ENCODE measurements at regions not wholly inside any gene's neighbourhood (a gene's known extent, or its start where the extent isn't known, plus 50 kb on each side); places are given as distances from the start of the nearest gene placed in this dataset.
"Not testable (repeated sequence)": the region's sequence is repeated elsewhere in the genome, so short reads cannot be mapped to it uniquely, and the experiment has no call there.

- DNase-seq = no peak
Measured at GRCh38 chr4:163988865-163989264, 494.4 kb downstream of the TMA16 start.

GRCh38 chr4:163991298-163991865 lies 496.9 kb downstream of the TMA16 start:
- DNase-seq = no peak

GRCh38 chr4:164009435-164009834 lies 514.9 kb downstream of the TMA16 start:
- DNase-seq = no peak

- DNase-seq = no peak
Measured at GRCh38 chr4:164011791-164012190, 517.3 kb downstream of the TMA16 start.

- no peak for DNase-seq
Measured at GRCh38 chr4:164012396-164013027, 518.0 kb downstream of the TMA16 start.

- no peak for DNase-seq
Measured at GRCh38 chr4:164021947-164022346, 527.5 kb downstream of the TMA16 start.

- no peak for DNase-seq
Measured at GRCh38 chr4:164023214-164023613, 528.7 kb downstream of the TMA16 start.

GRCh38 chr4:164027805-164028204 lies 533.3 kb downstream of the TMA16 start:
- no peak for DNase-seq

- no peak for DNase-seq
Measured at GRCh38 chr4:164039482-164039881, 545.0 kb downstream of the TMA16 start.

GRCh38 chr4:164056426-164057142 lies 562.1 kb downstream of the TMA16 start:
- DNase-seq = no peak

GRCh38 chr4:164058776-164059445 lies 564.4 kb downstream of the TMA16 start:
- no peak for DNase-seq

- DNase-seq = no peak
Measured at GRCh38 chr4:164060456-164060855, 566.0 kb downstream of the TMA16 start.

GRCh38 chr4:164068392-164068791 lies 573.9 kb downstream of the TMA16 start:
- no peak for DNase-seq

- DNase-seq = no peak
Measured at GRCh38 chr4:164070625-164071024, 576.1 kb downstream of the TMA16 start.

GRCh38 chr4:164081371-164081770 lies 586.9 kb downstream of the TMA16 start:
- no peak for DNase-seq

GRCh38 chr4:164081801-164082200 lies 587.3 kb downstream of the TMA16 start:
- no peak for DNase-seq

- no peak for DNase-seq
Measured at GRCh38 chr4:164087733-164088132, 593.2 kb downstream of the TMA16 start.

- DNase-seq = no peak
Measured at GRCh38 chr4:164095313-164096110, 601.0 kb downstream of the TMA16 start.

- DNase-seq = no peak
Measured at GRCh38 chr4:164096766-164097518, 602.5 kb downstream of the TMA16 start.

GRCh38 chr4:164100741-164101365 lies 606.4 kb downstream of the TMA16 start:
- not testable (repeated sequence) for DNase-seq

- DNase-seq = no peak
Measured at GRCh38 chr4:164108971-164109370, 614.5 kb downstream of the TMA16 start.

- no peak for DNase-seq
Measured at GRCh38 chr4:164109503-164109902, 615.0 kb downstream of the TMA16 start.
